HUES6 (cell line): ENCODE measurements at regions not wholly inside any gene's neighbourhood (a gene's known extent, or its start where the extent isn't known, plus 50 kb on each side); places are given as distances from the start of the nearest gene placed in this dataset.

Source experiments
- H3K27ac ChIP-seq: 2 replicates; pipeline ENCODE4 v1.7.0; 2013; ENCODE audit warnings: low read depth, mild to moderate bottlenecking, low read length, inconsistent platforms
- H3K27me3 ChIP-seq: 2 replicates; pipeline ENCODE4 v1.6.1; 2013; ENCODE audit warnings: low read length; ENCODE audit not compliant: control insufficient read depth, insufficient read depth
- H3K36me3 ChIP-seq: 2 replicates; pipeline ENCODE4 v1.6.1; 2013; ENCODE audit warnings: low read length; ENCODE audit not compliant: control insufficient read depth, insufficient read depth
- H3K4me1 ChIP-seq: 2 replicates; pipeline ENCODE4 v1.6.1; 2013; ENCODE audit warnings: low read length; ENCODE audit not compliant: control insufficient read depth, insufficient read depth
- H3K4me3 ChIP-seq: 2 replicates; pipeline ENCODE4 v1.5.1; 2013; ENCODE audit warnings: low read depth, low read length
- H3K9ac ChIP-seq: one replicate; pipeline ENCODE4 v1.6.1; 2013; ENCODE audit warnings: mild to moderate bottlenecking, low read length
- H3K9me3 ChIP-seq: 2 replicates; pipeline ENCODE4 v1.6.1; 2013; ENCODE audit warnings: low read depth, low read length; ENCODE audit not compliant: control insufficient read depth, insufficient read depth

GRCh38 chr2:140064243-140064642, 1284.1 kb upstream of the NXPH2 start:
- H3K4me1 ChIP-seq, result peaks cover 6% of the 10 kb centered on the region; the same call in 1 of the 2 replicates
- H3K36me3 ChIP-seq, result no peaks in the 10 kb centered on the region
- H3K27me3 ChIP-seq, result no peaks in the 10 kb centered on the region
- no peak overlapping the region for H3K9ac ChIP-seq
- H3K9me3 ChIP-seq, result no peaks in the 10 kb centered on the region
- H3K4me3 ChIP-seq, result no peak overlapping the region
- H3K27ac ChIP-seq, result no peak overlapping the region

- Histone ChIP-seq H3K27me3 (no peaks in the 10 kb centered on the region), H3K27ac (no peak overlapping the region)
These were observed 1283.2 kb upstream of the NXPH2 start for GRCh38 chr2:140063356-140063755.

GRCh38 chr2:140061240-140061639, 1281.0 kb upstream of the NXPH2 start:
- Histone ChIP-seq H3K4me3 (no peak overlapping the region), H3K27me3 (no peaks in the 10 kb centered on the region)

More at GRCh38 chr2:140063356-140063755, 1283.2 kb upstream of the NXPH2 start:
- Histone ChIP-seq H3K9me3 (no peaks in the 10 kb centered on the region), H3K4me3 (no peak overlapping the region), H3K36me3 (no peaks in the 10 kb centered on the region), H3K4me1 (peaks cover 6% of the 10 kb centered on the region; the same call in 1 of the 2 replicates), H3K9ac (no peak overlapping the region)

GRCh38 chr2:140057928-140058327, 1277.7 kb upstream of the NXPH2 start:
- no peak overlapping the region for H3K27ac ChIP-seq
- no peak overlapping the region for H3K9ac ChIP-seq
- H3K4me3 ChIP-seq, result no peak overlapping the region
- no peaks in the 10 kb centered on the region for H3K27me3 ChIP-seq
- H3K9me3 ChIP-seq, result no peaks in the 10 kb centered on the region
- H3K4me1 ChIP-seq, result no peaks in the 10 kb centered on the region
- H3K36me3 ChIP-seq, result no peaks in the 10 kb centered on the region

More at GRCh38 chr2:140061240-140061639, 1281.0 kb upstream of the NXPH2 start:
- Histone ChIP-seq H3K27ac (no peak overlapping the region), H3K4me1 (peaks cover 6% of the 10 kb centered on the region; the same call in 1 of the 2 replicates), H3K9ac (no peak overlapping the region), H3K9me3 (no peaks in the 10 kb centered on the region), H3K36me3 (no peaks in the 10 kb centered on the region)

- Histone ChIP-seq H3K9ac (no peak overlapping the region), H3K4me3 (no peak overlapping the region), H3K9me3 (peaks cover 11% of the 10 kb centered on the region), H3K4me1 (no peaks in the 10 kb centered on the region), H3K27me3 (no peaks in the 10 kb centered on the region), H3K27ac (no peak overlapping the region), H3K36me3 (no peaks in the 10 kb centered on the region)
These were observed 1261.6 kb upstream of the NXPH2 start for GRCh38 chr2:140041811-140042210.

- no peaks in the 10 kb centered on the region for H3K27me3 ChIP-seq
- no peak overlapping the region for H3K4me3 ChIP-seq
- H3K9me3 ChIP-seq, result peaks cover 11% of the 10 kb centered on the region
- H3K9ac ChIP-seq, result no peak overlapping the region
- no peaks in the 10 kb centered on the region for H3K36me3 ChIP-seq
- H3K27ac ChIP-seq, result no peak overlapping the region
- H3K4me1 ChIP-seq, result no peaks in the 10 kb centered on the region
These were observed 1261.0 kb upstream of the NXPH2 start for GRCh38 chr2:140041239-140041638.

- H3K27me3 ChIP-seq, result no peaks in the 10 kb centered on the region
- H3K9ac ChIP-seq, result no peak overlapping the region
- H3K36me3 ChIP-seq, result no peaks in the 10 kb centered on the region
- no peak overlapping the region for H3K27ac ChIP-seq
- no peaks in the 10 kb centered on the region for H3K4me1 ChIP-seq
- H3K9me3 ChIP-seq, result peaks cover 10% of the 10 kb centered on the region
- no peak overlapping the region for H3K4me3 ChIP-seq
These were observed 1253.4 kb upstream of the NXPH2 start for GRCh38 chr2:140033638-140034037.

- Histone ChIP-seq H3K4me1 (no peaks in the 10 kb centered on the region), H3K27ac (no peak overlapping the region), H3K9ac (no peak overlapping the region), H3K36me3 (no peaks in the 10 kb centered on the region), H3K4me3 (no peak overlapping the region), H3K9me3 (no peaks in the 10 kb centered on the region), H3K27me3 (no peaks in the 10 kb centered on the region)
These were observed 1247.8 kb upstream of the NXPH2 start for GRCh38 chr2:140027966-140028365.

GRCh38 chr2:140027320-140027719, 1247.1 kb upstream of the NXPH2 start:
- Histone ChIP-seq H3K4me1 (no peaks in the 10 kb centered on the region), H3K4me3 (no peak overlapping the region), H3K36me3 (no peaks in the 10 kb centered on the region), H3K27me3 (no peaks in the 10 kb centered on the region), H3K9me3 (no peaks in the 10 kb centered on the region), H3K27ac (no peak overlapping the region), H3K9ac (no peak overlapping the region)

- Histone ChIP-seq H3K4me1 (no peaks in the 10 kb centered on the region), H3K27ac (no peak overlapping the region), H3K27me3 (no peaks in the 10 kb centered on the region), H3K9ac (no peak overlapping the region), H3K9me3 (no peaks in the 10 kb centered on the region), H3K4me3 (no peak overlapping the region), H3K36me3 (no peaks in the 10 kb centered on the region)
These were observed 1243.1 kb upstream of the NXPH2 start for GRCh38 chr2:140023291-140023690.

- H3K27ac ChIP-seq, result no peak overlapping the region
These were observed 1238.4 kb upstream of the NXPH2 start for GRCh38 chr2:140018541-140018940.

GRCh38 chr2:140014204-140014546, 1234.0 kb upstream of the NXPH2 start:
- no peak overlapping the region for H3K9ac ChIP-seq
- no peaks in the 10 kb centered on the region for H3K4me1 ChIP-seq
- no peaks in the 10 kb centered on the region for H3K9me3 ChIP-seq
- H3K27ac ChIP-seq, result no peak overlapping the region
- H3K27me3 ChIP-seq, result no peaks in the 10 kb centered on the region
- no peak overlapping the region for H3K4me3 ChIP-seq
- H3K36me3 ChIP-seq, result no peaks in the 10 kb centered on the region

More at GRCh38 chr2:140018541-140018940, 1238.4 kb upstream of the NXPH2 start:
- no peaks in the 10 kb centered on the region for H3K4me1 ChIP-seq
- no peak overlapping the region for H3K4me3 ChIP-seq
- H3K36me3 ChIP-seq, result no peaks in the 10 kb centered on the region
- H3K9me3 ChIP-seq, result no peaks in the 10 kb centered on the region
- H3K9ac ChIP-seq, result no peak overlapping the region
- no peaks in the 10 kb centered on the region for H3K27me3 ChIP-seq
